GM10266 (cell line): ENCODE measurements at regions not wholly inside any gene's neighbourhood (a gene's known extent, or its start where the extent isn't known, plus 50 kb on each side); places are given as distances from the start of the nearest gene placed in this dataset.

Experiments
- DNase-seq: peaks from one replicate; pipeline ENCODE4 v3.0.0; 2012; ENCODE audit errors: extremely low spot score
- CTCF ChIP-seq: IDR thresholded peaks from 2 replicates; pipeline ENCODE4 v1.5.1; 2012; ENCODE audit warnings: mild to moderate bottlenecking, low read depth; ENCODE audit not compliant: control insufficient read depth, insufficient read depth; ENCODE audit errors: missing control alignments

- no peak for DNase-seq
- no peak for TF ChIP-seq CTCF
These were observed 119.4 kb upstream of the INHBA start for GRCh38 chr7:41822259-41822817.

GRCh38 chr7:41821521-41822213 is 118.8 kb upstream of the INHBA start:
- no peak for TF ChIP-seq CTCF
- DNase-seq = no peak

GRCh38 chr7:41820111-41820671 is 117.3 kb upstream of the INHBA start:
- no peak for DNase-seq
- TF ChIP-seq CTCF = no peak

GRCh38 chr7:41819645-41820044 is 116.8 kb upstream of the INHBA start:
- no peak for DNase-seq
- no peak for TF ChIP-seq CTCF

- DNase-seq = no peak
- TF ChIP-seq CTCF = no peak
These were observed 116.0 kb upstream of the INHBA start for GRCh38 chr7:41818765-41819398.

GRCh38 chr7:41817386-41817785 is 114.5 kb upstream of the INHBA start:
- TF ChIP-seq CTCF = no peak
- DNase-seq = no peak

GRCh38 chr7:41816111-41816510 is 113.2 kb upstream of the INHBA start:
- no peak for DNase-seq
- TF ChIP-seq CTCF = no peak
